ENCODE measurements at regions not wholly inside any gene's neighbourhood (a gene's known extent, or its start where the extent isn't known, plus 50 kb on each side); places are given as distances from the start of the nearest gene placed in this dataset.
"Not testable (repeated sequence)": the region's sequence is repeated elsewhere in the genome, so short reads cannot be mapped to it uniquely, and the experiment has no call there.

DNA sequence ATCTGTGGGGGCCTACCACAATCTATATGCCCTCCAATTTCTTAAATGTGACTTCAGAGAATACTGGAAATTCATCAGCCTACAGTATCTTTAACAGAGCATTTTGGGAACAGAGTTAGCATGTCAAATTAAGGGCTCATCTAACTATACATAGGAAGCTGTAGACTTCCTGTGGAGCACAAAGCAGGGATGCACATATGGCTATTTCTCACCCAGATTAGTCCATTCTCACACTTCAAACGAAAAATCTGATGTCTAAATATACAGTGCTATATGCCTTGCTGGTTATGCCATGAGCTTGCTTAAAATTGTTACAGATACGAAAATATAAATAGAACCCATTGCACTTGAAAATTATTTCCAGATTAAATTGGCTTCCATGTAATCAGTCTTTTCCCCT lies 1922.8 kb downstream of the MRPL39 start:
- DNase-seq: no peak

DNA sequence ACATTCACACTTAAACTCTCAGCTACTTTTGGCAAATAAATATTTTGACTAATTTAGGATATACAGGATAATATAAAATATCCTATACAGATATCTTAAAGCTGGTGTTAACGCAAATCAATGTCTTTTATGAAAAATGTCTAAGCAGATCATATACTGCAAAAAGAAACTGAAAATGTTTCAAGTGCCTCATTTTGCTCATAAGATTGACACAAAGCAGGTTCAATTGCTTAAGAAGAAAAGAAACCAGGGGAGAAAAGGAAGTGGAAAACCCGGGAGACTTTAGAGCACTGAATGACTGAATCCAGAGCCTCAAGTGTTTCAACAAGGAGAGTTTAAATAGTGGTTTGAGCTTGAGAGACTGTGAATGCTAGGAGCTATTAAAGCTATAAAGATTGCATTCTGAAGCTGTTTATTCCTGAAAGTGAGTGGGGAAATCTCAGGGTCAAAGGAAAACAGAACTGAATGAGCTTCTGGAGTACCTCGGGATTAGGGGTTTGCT lies 1943.0 kb downstream of the MRPL39 start:
- DNase-seq: no peak

DNA sequence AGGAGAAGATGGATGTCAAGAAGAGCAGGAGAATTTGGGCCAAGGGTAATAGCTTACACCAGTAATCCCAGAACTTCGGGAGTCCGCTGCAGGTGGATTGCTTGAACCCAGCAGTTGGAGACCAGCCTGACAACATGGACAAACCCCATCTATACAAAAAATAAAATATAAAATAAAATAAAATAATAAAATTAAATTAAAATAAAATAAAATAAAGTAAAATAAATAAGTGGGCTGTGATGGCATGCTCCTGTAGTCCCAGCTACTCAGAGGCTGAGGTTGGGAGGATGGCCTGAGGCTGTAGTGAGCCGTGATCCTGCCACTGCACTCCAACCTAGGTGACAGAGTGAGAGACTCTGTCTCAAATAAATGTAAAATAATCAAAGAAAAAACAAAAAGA lies 1946.7 kb downstream of the MRPL39 start:
- DNase-seq: no peak

DNA sequence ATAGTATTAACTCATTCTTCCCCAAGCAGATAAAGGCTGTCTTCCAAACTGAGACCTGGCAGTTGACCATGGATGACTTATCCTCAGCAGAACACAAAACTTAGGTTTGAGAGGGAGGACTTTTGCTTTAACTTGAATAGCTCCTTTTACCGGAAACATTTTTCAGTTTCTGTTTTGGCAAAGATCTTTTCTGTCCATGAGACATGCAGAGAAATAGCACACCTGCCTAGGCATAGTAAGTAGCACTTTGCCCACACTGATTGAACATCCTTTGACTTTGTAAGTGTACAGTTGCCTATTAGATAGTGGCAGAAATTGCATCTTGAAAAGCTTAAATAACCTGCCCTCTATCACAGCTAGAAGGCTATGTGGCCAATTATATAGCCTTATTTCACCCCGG lies 1962.5 kb downstream of the MRPL39 start:
- DNase-seq: no peak

GRCh38 chr21:23639721-23640120 lies 1967.6 kb downstream of the MRPL39 start:
- DNase-seq: no peak

DNA sequence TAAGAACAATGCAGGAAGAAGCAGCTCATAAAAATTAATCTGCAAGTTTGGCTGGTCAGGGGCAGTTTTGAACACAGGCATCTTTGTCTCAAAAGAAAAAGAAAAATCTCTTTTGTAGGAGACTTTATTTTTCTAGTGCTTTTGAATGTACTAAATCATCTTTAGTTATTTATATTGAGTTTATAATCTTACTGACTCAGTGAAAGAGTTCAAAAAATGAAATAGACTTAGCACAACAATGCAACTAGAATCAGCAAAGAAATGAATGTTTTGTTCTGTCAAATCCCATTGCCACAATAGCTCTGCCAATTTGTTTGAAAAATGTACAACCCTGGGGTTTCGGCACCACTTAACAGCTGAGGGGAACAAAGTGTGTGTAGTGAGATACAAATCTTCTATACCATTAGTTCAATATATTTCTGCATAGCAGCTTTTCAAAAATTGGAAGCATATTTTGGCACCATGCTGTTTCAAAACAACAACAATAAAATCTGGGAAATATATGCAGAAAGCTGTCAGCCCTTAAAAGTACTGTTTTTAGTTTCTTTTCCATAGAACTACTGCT lies 1969.1 kb downstream of the MRPL39 start:
- DNase-seq: no peak

GRCh38 chr21:23633447-23633940 lies 1973.8 kb downstream of the MRPL39 start:
- no peak for DNase-seq

- no peak for DNase-seq
These were observed 1983.0 kb downstream of the MRPL39 start for GRCh38 chr21:23624281-23624680.

- DNase-seq: no peak
These were observed 1994.3 kb downstream of the MRPL39 start for GRCh38 chr21:23613014-23613413.

DNA sequence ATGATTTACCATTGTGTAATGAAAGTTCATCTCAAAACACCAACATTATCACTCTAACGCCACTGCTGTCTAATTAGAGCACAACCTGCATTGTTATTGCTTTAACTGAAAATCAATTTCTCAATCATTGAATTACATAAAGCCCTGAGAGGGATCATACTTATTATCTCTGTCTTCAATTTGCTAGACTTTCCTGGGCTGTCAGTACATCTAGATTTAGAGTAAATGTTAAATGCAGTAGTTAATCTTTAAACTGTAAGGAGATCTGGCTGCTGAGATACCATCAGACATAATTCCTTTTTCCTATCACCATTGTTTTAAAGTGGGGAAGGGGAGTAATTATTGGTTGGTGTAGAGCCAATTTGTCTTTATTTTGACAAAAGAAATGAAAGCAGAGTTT lies 1995.1 kb downstream of the MRPL39 start:
- no peak for DNase-seq

GRCh38 chr21:23607782-23608431 lies 1999.4 kb downstream of the MRPL39 start:
- DNase-seq: no peak

- DNase-seq: no peak
These were observed 2005.7 kb downstream of the MRPL39 start for GRCh38 chr21:23601549-23601948.

DNA sequence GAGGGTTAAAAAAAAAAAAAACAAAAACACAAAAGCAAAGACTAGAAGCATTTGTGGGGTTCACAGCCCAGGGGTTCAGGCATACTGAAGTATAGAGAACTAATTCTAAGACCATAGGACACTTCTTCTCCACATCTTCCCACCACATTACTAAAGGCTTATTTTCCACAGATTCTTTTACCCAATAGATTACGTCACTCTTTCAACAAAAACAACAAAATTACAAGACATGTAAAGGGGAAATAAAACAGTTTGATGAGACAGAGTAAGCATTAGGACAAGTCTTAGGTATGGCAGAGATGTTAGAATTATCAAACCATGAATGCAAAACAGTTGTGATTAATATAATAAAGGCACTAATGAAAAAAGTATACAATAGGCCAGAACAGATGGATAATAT lies 2013.7 kb downstream of the MRPL39 start:
- DNase-seq: no peak

DNA sequence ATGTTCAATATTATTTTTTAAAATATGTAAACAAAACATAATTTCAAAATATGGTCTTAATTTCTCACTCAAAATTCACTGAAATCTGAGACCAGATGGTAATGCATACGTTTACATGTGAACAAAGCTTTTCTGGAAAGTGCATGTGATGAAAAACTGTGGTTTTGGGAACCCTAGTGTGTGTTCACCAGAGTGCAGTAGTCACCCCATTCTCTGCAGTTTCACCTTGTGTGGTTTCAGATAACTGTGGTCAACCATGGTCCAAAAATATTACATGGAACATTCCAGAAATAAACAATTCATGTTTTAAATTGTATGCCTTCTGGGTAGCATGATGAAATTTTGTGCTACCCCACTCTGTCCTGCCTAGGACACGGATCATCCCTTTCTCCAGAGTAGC lies 2021.9 kb downstream of the MRPL39 start:
- no peak for DNase-seq

GRCh38 chr21:23579573-23579972 lies 2027.7 kb downstream of the MRPL39 start:
- no peak for DNase-seq

GRCh38 chr21:23578027-23578426 lies 2029.3 kb downstream of the MRPL39 start:
- DNase-seq: no peak

- DNase-seq: no peak
These were observed 2032.3 kb downstream of the MRPL39 start for GRCh38 chr21:23574932-23575331.

GRCh38 chr21:23548924-23549323 lies 2058.4 kb downstream of the MRPL39 start:
- not testable (repeated sequence) for DNase-seq

- no peak for DNase-seq
These were observed 2063.9 kb downstream of the MRPL39 start for GRCh38 chr21:23543333-23543732.

DNA sequence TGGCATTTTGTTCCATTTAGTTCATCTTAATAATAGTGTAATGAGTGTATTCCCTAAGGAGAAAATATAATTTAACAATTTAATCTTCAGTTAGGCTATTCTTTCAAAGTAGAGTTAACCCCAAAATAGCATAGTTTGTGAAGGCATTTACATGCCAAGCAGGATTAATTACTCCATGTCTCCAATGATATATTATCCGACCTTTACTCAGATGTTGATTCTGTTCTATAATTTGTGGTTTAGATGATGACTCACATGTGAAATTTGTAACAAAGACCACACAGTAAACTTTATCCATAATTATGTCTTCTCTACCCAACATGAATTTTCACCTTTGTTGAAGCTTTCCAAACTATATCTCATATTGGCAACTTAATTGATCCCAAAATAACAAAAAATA lies 2065.2 kb downstream of the MRPL39 start:
- DNase-seq: no peak

DNA sequence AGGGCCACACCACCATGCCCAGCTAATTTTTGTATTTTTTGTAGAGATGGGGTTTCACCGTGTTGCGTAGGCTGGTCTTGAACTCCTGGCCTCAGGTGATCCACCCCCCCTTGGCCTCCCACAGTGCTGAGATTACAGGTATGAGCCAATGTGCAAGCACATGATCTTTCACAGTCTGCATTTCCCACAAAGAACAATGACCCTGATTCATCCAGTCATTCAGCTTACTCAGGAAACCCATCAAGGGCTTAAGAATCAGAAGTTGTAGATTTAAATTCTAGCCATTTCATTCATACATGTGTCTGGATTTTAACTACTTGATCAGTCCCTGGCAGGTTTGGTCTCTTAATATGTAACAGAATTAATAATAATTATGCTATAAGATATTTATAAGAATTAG lies 2065.7 kb downstream of the MRPL39 start:
- no peak for DNase-seq

DNA sequence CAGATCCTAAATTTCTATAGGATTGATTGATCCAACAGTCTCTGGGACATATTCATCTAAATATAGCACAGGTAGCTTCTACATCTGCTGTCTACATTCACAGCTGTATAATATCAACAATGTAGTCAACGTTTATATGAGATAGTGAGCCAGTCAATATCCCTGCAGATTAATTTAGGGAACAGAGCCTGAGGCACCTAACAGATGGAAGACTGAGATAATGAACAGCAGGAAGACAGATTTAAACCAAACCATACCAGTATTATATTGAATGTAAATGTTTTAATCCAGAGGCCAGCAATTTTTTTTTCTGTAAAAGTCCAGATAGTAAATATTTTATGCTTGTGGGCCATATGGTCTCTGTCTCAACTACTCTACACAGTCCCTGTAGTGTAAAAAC lies 2072.4 kb downstream of the MRPL39 start:
- DNase-seq: no peak

- DNase-seq: no peak
These were observed 2075.8 kb downstream of the MRPL39 start for GRCh38 chr21:23531444-23531843.

GRCh38 chr21:23524685-23525084 lies 2082.6 kb downstream of the MRPL39 start:
- DNase-seq: no peak

GRCh38 chr21:23522751-23523150 lies 2084.5 kb downstream of the MRPL39 start:
- no peak for DNase-seq

Measured in stimulated activated CD4-positive, alpha-beta T cell treated with anti-CD3 and anti-CD28 coated beads, Interleukin-12 subunit alpha, Interleukin-12 subunit beta, amount 100 ng/mL, for 4 hours (primary cell).